Fibroblast of lung (primary cell): ENCODE measurements at regions not wholly inside any gene's neighbourhood (a gene's known extent, or its start where the extent isn't known, plus 50 kb on each side); places are given as distances from the start of the nearest gene placed in this dataset.

Source experiments
- CTCF ChIP-seq, 2 donors: IDR thresholded peaks in 1 of 2; conservative IDR thresholded peaks in 1 of 2; 1 replicate in 1 of 2; 2 replicates in 1 of 2; pipeline ENCODE4 v1.5.1; 2011 to 2012; ENCODE audit warnings: low read length in 2 of 2, control low read depth in 1 of 2, inconsistent platforms in 1 of 2, low read depth in 1 of 2, mild to moderate bottlenecking in 1 of 2
- EZH2 ChIP-seq: IDR thresholded peaks from 2 replicates; pipeline ENCODE4 v1.5.1; 2012; ENCODE audit warnings: low read length, control low read depth, mild to moderate bottlenecking; ENCODE audit errors: missing control alignments

DNA sequence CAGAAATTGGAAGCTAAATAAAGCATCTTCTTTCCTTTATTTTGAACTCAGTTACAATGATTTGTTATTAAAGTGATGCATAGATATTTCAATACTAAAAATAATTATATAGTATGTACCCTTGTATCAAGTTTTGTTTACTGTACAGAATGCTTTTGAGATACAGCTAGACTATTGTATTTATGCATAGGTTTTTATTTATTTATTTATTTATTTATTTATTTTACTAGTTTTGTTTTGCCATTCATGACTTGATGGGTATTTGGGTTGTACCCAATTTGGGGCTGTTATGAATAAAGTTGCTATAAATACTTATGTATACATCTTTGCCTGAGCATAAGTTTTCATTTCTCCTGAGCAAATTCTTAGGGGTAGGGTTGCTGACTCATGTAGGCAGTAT is 118.7 kb upstream of the NXPH2 start:
- no peak for TF ChIP-seq CTCF (conservative IDR thresholded peaks at IDR 0.05 in 1 of 2, IDR thresholded peaks at IDR 0.05 in 1 of 2; ENCODE audit: low read depth in 1 of 2, low read length in 2 of 2)
- TF ChIP-seq EZH2: no peak
